ENCODE measurements at regions not wholly inside any gene's neighbourhood (a gene's known extent, or its start where the extent isn't known, plus 50 kb on each side); places are given as distances from the start of the nearest gene placed in this dataset.

DNA sequence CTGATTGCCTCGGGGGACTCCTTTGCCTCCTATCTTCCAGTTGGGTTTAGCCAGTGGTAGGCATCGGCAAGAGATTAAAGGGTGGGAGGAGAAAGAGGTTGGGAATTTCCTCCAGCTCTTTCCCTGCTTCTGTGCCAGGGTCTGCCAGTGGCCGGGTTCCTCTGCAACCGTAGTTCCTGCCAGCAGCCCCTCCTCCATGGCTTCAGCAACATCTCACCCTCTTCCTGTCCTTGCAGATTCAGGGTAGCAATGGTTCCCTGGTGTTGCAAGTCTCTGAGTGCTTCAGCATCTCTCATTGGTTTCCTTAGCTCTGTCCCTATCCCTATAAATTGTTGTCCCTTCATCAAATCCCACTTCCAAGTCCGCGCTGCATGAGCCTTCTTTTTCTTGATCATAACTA lies 223.1 kb upstream of the JUN start:
- no peak for DNase-seq

DNA sequence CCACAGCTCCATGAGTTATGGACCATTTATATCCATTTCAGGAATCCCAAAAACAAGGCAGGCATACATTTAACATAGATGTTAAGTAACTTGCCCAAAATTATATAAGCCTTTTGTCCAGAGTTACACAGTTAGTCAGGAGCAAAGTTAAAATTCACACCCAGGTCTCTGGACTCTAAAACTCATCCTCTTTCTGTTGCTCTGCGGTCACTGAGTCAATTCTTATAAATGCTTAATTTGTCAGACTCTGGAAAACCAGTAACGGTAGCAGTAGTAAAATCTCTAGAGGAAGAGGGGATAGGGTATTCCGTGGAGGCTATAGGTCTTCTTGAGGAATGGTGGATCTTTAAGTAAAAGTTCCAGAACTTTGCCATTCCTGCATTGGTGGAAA lies 223.6 kb upstream of the JUN start:
- DNase-seq: no peak

DNA sequence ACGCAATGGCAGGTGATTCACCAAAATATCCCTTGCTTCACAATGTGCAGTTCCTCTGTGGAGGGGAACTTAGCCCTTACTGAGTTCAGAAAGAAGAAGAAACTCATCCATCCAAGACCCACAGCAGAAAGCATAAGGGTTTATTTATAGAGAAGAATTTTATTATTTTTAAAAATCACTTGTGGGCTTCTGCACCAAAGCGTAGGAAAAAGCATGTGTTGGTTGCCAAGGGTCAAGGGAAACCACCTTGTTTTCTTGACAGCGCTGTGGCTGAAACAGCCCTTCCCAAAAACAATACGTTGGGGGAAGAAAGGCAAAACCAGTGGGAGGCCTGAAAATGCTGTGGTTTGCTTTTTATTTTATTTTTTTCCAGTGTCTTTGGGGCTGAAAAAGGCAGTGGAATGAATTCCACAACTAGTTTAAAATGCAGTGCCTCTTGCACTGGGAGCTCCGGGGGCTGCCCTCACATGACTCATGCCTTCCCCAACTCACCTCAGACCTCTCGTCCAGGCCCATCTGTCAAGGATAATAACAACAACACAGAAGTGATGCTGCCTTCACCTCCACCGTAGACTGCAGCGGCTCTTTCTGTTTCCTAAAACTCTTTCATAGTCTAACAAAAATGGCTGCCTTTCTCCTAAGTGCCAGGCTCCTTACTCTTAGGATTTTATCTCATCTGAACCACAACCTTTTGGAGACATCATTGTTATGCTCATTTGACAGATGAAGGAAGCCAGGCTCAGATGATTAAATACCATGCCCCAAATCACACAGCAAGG lies 224.2 kb upstream of the JUN start:
- no peak for DNase-seq

- DNase-seq: no peak
Measured at GRCh38 chr1:59008599-59009347, 224.9 kb upstream of the JUN start.

DNA sequence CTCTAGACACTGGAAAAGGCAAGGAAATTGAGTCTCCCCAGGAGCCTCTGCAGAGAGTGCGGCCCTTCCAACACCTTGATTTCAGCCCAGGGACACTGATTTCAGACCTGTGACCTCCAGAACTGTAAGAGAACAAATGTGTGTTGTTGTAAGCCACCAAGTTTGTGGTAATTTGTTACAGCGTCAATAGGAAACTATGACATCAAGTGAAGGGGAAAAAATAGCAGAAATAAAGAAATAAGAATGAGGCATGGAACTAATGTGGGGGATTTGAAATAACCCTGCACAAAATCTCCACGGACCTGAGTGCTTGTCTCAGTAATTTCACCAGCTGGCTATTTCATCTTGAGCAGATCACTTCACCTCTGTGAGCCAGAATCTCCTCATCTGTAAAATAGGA lies 227.8 kb upstream of the JUN start:
- no peak for DNase-seq

- DNase-seq: no peak
Measured at GRCh38 chr1:59012378-59012777, 228.5 kb upstream of the JUN start.

- DNase-seq: no peak
Measured at GRCh38 chr1:59013276-59013927, 229.6 kb upstream of the JUN start.

GRCh38 chr1:59013928-59014279 lies 230.1 kb upstream of the JUN start:
- DNase-seq: no peak

DNA sequence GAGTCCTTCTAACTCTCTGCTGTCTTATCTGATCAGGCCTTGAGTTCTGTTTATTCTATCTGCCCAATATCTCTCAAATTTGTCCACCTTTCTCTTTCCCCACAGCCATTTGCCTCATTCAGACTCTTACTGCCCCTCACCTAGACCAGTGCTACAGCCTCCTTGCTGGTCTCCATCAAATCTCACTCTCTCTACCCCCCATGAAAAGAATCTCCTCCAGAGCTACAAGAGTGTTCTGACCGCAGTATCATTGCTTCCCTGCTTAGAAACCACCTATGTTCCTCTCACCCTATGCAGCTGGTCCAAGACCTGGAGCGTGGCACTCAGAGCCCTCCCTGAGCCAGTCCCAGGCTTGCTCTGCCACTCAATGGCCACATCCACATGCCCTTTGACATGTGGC lies 231.0 kb upstream of the JUN start:
- DNase-seq: no peak

- DNase-seq: no peak
Measured at GRCh38 chr1:59015708-59016107, 231.9 kb upstream of the JUN start.

GRCh38 chr1:59016390-59016789 lies 232.5 kb upstream of the JUN start:
- DNase-seq: no peak

- DNase-seq: no peak
Measured at GRCh38 chr1:59017501-59018231, 233.8 kb upstream of the JUN start.

DNA sequence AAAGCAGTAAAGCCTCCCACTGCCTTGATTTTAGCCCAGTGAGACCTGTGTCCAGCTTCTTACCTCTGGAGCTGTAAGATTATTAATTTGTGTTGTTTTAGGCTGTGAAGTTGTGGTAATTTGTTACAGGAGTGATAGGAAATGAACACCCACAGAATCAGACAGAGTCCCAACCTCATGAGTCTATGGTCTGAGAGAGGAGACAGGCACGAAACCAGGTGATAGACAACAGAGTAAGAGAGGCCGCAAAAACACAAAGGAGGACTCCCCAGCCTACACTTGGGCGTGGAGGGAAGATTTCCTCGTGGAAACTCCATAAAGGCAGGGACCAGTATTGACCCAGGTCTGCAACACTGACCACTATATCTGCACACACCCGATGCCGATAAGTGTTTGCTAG lies 234.6 kb upstream of the JUN start:
- DNase-seq: no peak

GRCh38 chr1:59018860-59019259 lies 235.0 kb upstream of the JUN start:
- no peak for DNase-seq

DNA sequence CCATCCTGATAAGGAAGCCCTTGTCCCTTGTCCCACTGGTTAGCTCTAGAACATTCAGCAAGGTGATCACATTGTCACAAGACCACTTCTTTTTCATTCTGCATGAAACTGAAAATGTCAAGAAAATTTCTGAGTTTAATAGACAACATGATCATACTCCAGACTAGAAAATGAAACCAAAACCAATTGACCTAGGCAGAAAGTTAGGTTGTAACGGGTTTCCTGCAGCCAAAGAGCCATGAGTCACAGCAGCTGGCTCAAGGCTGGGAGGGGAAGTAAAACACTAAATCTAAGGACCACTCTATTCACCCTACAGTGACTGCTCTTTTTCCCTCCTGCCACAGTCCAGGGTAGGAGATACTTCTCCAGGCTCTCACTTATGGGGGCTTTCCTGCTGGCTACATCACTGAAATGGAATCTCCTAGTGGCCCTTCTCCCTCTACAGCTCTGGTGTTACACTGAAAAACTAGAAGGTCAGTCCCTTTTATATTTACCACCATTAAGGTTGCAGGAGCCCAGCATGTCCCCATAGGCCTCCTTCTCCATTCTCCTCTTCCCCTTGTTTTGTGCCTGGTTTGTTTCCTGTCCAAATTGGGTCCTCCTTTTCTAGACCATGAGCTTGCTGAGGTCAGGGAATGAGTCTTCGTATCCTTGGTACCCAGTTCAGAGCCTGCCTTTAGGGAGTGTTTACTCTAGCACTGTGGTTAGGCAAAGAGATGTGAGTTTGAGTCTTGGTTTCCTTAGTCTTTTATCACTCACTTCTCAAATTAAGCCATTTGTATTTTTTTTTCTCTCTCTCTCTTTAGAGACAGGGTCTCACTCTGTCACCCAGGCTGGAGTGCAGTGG lies 236.5 kb upstream of the JUN start:
- no peak for DNase-seq

DNA sequence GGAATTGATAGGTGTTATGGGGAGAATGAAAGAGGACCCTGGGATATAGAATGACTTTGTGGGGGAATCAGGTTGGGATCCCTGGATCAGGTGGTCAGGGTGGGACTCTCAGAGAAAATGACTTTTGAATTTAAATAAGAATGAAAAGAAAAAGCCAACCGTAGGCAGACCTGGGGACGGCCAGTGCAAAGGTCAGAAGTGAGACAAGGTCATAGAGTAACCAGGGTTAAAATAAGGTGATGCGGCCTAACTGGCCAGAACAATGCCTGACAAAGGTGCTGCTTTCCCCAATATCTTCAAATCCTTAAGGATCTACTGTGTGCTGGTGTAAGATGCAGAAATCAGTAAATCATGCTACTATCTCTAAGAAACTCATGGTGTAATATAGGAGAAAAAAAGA lies 238.4 kb upstream of the JUN start:
- no peak for DNase-seq

- no peak for DNase-seq
Measured at GRCh38 chr1:59022799-59023198, 239.0 kb upstream of the JUN start.

DNA sequence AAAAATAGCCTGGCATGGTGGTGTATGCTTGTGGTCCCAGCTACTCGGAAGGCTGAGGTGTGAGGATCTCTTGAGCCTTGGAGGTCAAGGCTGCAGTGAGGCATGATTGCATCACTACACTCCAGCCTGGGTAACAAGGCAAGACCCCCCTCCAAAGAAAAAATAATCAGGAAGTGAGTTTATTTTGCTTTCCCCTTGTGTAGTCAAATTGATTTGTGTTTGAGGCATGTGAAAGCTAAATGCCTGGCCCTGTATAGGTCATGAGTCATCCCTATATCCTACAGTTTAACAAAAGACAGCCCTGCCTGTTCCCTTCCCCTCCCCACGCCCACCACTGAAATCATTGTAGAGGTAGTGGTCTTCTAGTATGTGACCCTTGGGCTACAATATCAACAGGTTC lies 241.4 kb upstream of the JUN start:
- no peak for DNase-seq

- no peak for DNase-seq
Measured at GRCh38 chr1:59025898-59026426, 242.1 kb upstream of the JUN start.

DNA sequence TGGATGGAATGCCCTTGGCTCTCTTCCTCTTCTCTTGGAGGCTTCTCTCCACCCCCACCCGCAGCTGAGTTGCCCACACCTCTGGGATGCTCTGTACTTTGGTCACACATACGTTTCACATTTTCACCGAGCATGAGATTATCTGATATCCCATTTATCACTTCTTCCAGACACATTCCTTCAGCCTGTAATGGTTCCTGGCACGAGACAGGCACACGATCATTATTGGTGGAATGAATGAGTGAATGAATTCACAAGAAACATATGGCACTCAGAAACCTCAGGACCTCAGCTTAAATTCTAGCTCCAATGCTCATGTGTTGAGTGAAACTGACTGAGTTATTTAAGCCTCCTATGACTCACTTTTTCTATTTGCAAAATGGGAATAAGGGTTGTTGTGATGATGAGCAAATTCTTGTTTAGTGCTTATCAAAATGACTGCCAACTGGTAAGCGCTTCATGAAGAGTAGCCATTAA lies 242.7 kb upstream of the JUN start:
- DNase-seq: no peak

DNA sequence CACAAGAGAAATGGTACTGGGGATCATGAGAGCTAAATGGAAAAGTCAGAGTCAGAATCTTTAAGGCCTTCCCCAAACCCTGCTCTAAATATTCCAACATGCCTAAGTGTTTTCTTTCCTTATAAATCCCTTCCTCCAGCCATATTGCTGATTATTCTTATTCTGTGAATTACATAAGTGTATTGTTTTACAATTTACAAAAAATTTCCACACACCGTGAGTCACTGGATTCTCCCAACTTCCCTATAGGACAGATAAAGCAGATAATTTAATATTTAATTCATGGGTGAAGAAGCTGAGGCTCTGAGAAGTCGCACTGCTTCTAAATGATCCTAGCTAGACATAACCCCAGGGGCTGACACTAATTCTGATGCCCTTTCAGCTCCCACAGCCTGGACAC lies 243.3 kb upstream of the JUN start:
- no peak for DNase-seq

DNA sequence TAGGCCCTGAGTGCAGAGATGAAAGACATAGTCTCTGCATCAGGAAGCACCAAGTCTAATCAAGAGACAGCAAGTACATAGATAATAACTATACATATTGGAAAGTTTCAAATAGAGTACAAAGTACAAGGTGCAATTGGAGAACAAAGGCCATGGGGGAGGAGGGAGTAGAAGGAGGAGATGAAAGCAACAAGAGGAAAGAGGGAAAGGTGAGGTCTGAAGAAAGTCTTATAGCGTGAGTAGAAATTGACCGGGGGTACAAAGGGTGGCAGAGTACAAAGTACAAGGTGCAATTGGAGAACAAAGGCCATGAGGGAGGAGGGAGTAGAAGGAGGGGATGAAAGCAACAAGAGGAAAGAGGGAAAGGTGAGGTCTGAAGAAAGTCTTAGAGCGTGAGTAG lies 244.2 kb upstream of the JUN start:
- DNase-seq: no peak
